ENCODE measurements at regions not wholly inside any gene's neighbourhood (a gene's known extent, or its start where the extent isn't known, plus 50 kb on each side); places are given as distances from the start of the nearest gene placed in this dataset.

GRCh38 chr3:74469713-74470112 is 144.7 kb downstream of the CNTN3 start:
- Mint-ChIP-seq H3K4me3 (no peak overlapping the region), H3K9me3 (peaks cover 23% of the 10 kb centered on the region)
- ATAC-seq: no peak

GRCh38 chr3:74469151-74469550 is 145.3 kb downstream of the CNTN3 start:
- no peaks in the 10 kb centered on the region for H3K4me1 Mint-ChIP-seq
- DNase-seq (no peak), ATAC-seq (no peak)

More at GRCh38 chr3:74469713-74470112, 144.7 kb downstream of the CNTN3 start:
- H3K36me3 Mint-ChIP-seq (ENCODE audit: low read depth): no peaks in the 10 kb centered on the region
- H3K27ac Mint-ChIP-seq: no peak overlapping the region
- H3K27me3 Mint-ChIP-seq: no peaks in the 10 kb centered on the region
- H3K4me1 Mint-ChIP-seq: no peaks in the 10 kb centered on the region
- DNase-seq: no peak

GRCh38 chr3:74465715-74466410 is 148.6 kb downstream of the CNTN3 start:
- Mint-ChIP-seq H3K36me3 (ENCODE audit: low read depth) (no peaks in the 10 kb centered on the region), H3K9me3 (peaks cover 15% of the 10 kb centered on the region), H3K4me1 (no peaks in the 10 kb centered on the region), H3K27ac (no peak overlapping the region), H3K27me3 (no peaks in the 10 kb centered on the region), H3K4me3 (no peak overlapping the region)
- ATAC-seq (no peak), DNase-seq (no peak)

More at GRCh38 chr3:74469151-74469550, 145.3 kb downstream of the CNTN3 start:
- Mint-ChIP-seq H3K27me3 (no peaks in the 10 kb centered on the region), H3K36me3 (ENCODE audit: low read depth) (no peaks in the 10 kb centered on the region), H3K9me3 (peaks cover 23% of the 10 kb centered on the region), H3K27ac (no peak overlapping the region), H3K4me3 (no peak overlapping the region)

- no peak for DNase-seq
- Mint-ChIP-seq H3K9me3 (peaks cover 15% of the 10 kb centered on the region), H3K4me1 (no peaks in the 10 kb centered on the region), H3K27me3 (no peaks in the 10 kb centered on the region), H3K27ac (no peak overlapping the region), H3K36me3 (ENCODE audit: low read depth) (no peaks in the 10 kb centered on the region), H3K4me3 (no peak overlapping the region)
- no peak for ATAC-seq
Measured at GRCh38 chr3:74463515-74463914, 150.9 kb downstream of the CNTN3 start.

GRCh38 chr3:74456166-74456565 is 158.3 kb downstream of the CNTN3 start:
- no peaks in the 10 kb centered on the region for H3K36me3 Mint-ChIP-seq (ENCODE audit: low read depth)
- no peaks in the 10 kb centered on the region for H3K27me3 Mint-ChIP-seq
- ATAC-seq: no peak
- H3K9me3 Mint-ChIP-seq: peaks cover 12% of the 10 kb centered on the region
- no peak overlapping the region for H3K4me3 Mint-ChIP-seq
- no peak overlapping the region for H3K27ac Mint-ChIP-seq
- DNase-seq: no peak
- no peaks in the 10 kb centered on the region for H3K4me1 Mint-ChIP-seq

- no peak overlapping the region for H3K27ac Mint-ChIP-seq
- DNase-seq (no peak), ATAC-seq (no peak)
- peaks cover 4% of the 10 kb centered on the region for H3K9me3 Mint-ChIP-seq
- no peaks in the 10 kb centered on the region for H3K4me1 Mint-ChIP-seq
- H3K4me3 Mint-ChIP-seq: no peak overlapping the region
- H3K27me3 Mint-ChIP-seq: no peaks in the 10 kb centered on the region
- no peaks in the 10 kb centered on the region for H3K36me3 Mint-ChIP-seq (ENCODE audit: low read depth)
Measured at GRCh38 chr3:74447221-74447620, 167.2 kb downstream of the CNTN3 start.

- no peak overlapping the region for H3K27ac Mint-ChIP-seq
- H3K36me3 Mint-ChIP-seq (ENCODE audit: low read depth): no peaks in the 10 kb centered on the region
- H3K4me1 Mint-ChIP-seq: no peaks in the 10 kb centered on the region
- no peak for DNase-seq
- ATAC-seq: no peak
- no peaks in the 10 kb centered on the region for H3K27me3 Mint-ChIP-seq
- H3K4me3 Mint-ChIP-seq: no peak overlapping the region
- H3K9me3 Mint-ChIP-seq: peaks cover 4% of the 10 kb centered on the region
Measured at GRCh38 chr3:74445541-74445940, 168.9 kb downstream of the CNTN3 start.

GRCh38 chr3:74443102-74443501 is 171.4 kb downstream of the CNTN3 start:
- Mint-ChIP-seq H3K36me3 (ENCODE audit: low read depth) (no peaks in the 10 kb centered on the region), H3K4me3 (no peak overlapping the region), H3K9me3 (peaks cover 4% of the 10 kb centered on the region), H3K27me3 (no peaks in the 10 kb centered on the region), H3K27ac (no peak overlapping the region), H3K4me1 (no peaks in the 10 kb centered on the region)
- DNase-seq (no peak), ATAC-seq (no peak)

- ATAC-seq: no peak
Measured at GRCh38 chr3:74442683-74443082, 171.8 kb downstream of the CNTN3 start.

GRCh38 chr3:74442068-74442467 is 172.4 kb downstream of the CNTN3 start:
- Mint-ChIP-seq H3K4me3 (no peak overlapping the region), H3K4me1 (no peaks in the 10 kb centered on the region), H3K27ac (no peak overlapping the region), H3K36me3 (ENCODE audit: low read depth) (no peaks in the 10 kb centered on the region), H3K9me3 (peaks cover 5% of the 10 kb centered on the region), H3K27me3 (no peaks in the 10 kb centered on the region)
- ATAC-seq (no peak), DNase-seq (no peak)

More at GRCh38 chr3:74442683-74443082, 171.8 kb downstream of the CNTN3 start:
- no peaks in the 10 kb centered on the region for H3K4me1 Mint-ChIP-seq
- H3K27ac Mint-ChIP-seq: no peak overlapping the region
- no peak overlapping the region for H3K4me3 Mint-ChIP-seq
- no peaks in the 10 kb centered on the region for H3K36me3 Mint-ChIP-seq (ENCODE audit: low read depth)
- H3K27me3 Mint-ChIP-seq: no peaks in the 10 kb centered on the region
- DNase-seq: no peak
- peaks cover 4% of the 10 kb centered on the region for H3K9me3 Mint-ChIP-seq

- no peak for DNase-seq
- peaks cover 31% of the 10 kb centered on the region for H3K9me3 Mint-ChIP-seq
- no peaks in the 10 kb centered on the region for H3K36me3 Mint-ChIP-seq (ENCODE audit: low read depth)
- ATAC-seq: no peak
- H3K27ac Mint-ChIP-seq: no peak overlapping the region
- no peaks in the 10 kb centered on the region for H3K4me1 Mint-ChIP-seq
- H3K27me3 Mint-ChIP-seq: no peaks in the 10 kb centered on the region
- no peak overlapping the region for H3K4me3 Mint-ChIP-seq
Measured at GRCh38 chr3:74436184-74436583, 178.3 kb downstream of the CNTN3 start.

- Mint-ChIP-seq H3K4me1 (no peaks in the 10 kb centered on the region), H3K27me3 (no peaks in the 10 kb centered on the region)
- no peak for DNase-seq
Measured at GRCh38 chr3:74435631-74436030, 178.8 kb downstream of the CNTN3 start.

GRCh38 chr3:74434406-74434805 is 180.1 kb downstream of the CNTN3 start:
- H3K27ac Mint-ChIP-seq: no peak overlapping the region
- ATAC-seq (no peak), DNase-seq (no peak)
- H3K4me1 Mint-ChIP-seq: no peaks in the 10 kb centered on the region
- H3K9me3 Mint-ChIP-seq: peaks cover 36% of the 10 kb centered on the region
- no peaks in the 10 kb centered on the region for H3K36me3 Mint-ChIP-seq (ENCODE audit: low read depth)
- H3K27me3 Mint-ChIP-seq: no peaks in the 10 kb centered on the region
- no peak overlapping the region for H3K4me3 Mint-ChIP-seq

More at GRCh38 chr3:74435631-74436030, 178.8 kb downstream of the CNTN3 start:
- no peak for ATAC-seq
- Mint-ChIP-seq H3K27ac (no peak overlapping the region), H3K36me3 (ENCODE audit: low read depth) (no peaks in the 10 kb centered on the region), H3K9me3 (peaks cover 31% of the 10 kb centered on the region), H3K4me3 (no peak overlapping the region)

GRCh38 chr3:74426571-74426970 is 187.9 kb downstream of the CNTN3 start:
- ATAC-seq: no peak
- DNase-seq: no peak
- no peaks in the 10 kb centered on the region for H3K4me1 Mint-ChIP-seq
- H3K27ac Mint-ChIP-seq: no peak overlapping the region
- no peak overlapping the region for H3K4me3 Mint-ChIP-seq
- peaks cover 5% of the 10 kb centered on the region for H3K9me3 Mint-ChIP-seq
- H3K36me3 Mint-ChIP-seq (ENCODE audit: low read depth): no peaks in the 10 kb centered on the region
- no peaks in the 10 kb centered on the region for H3K27me3 Mint-ChIP-seq

- no peak overlapping the region for H3K27ac Mint-ChIP-seq
- ATAC-seq: no peak
- DNase-seq: no peak
- no peak overlapping the region for H3K4me3 Mint-ChIP-seq
- no peaks in the 10 kb centered on the region for H3K36me3 Mint-ChIP-seq (ENCODE audit: low read depth)
- no peaks in the 10 kb centered on the region for H3K27me3 Mint-ChIP-seq
- H3K4me1 Mint-ChIP-seq: no peaks in the 10 kb centered on the region
- peaks cover 3% of the 10 kb centered on the region for H3K9me3 Mint-ChIP-seq
Measured at GRCh38 chr3:74423867-74424266, 190.6 kb downstream of the CNTN3 start.
